HCT116 (cell line): ENCODE measurements at regions not wholly inside any gene's neighbourhood (a gene's known extent, or its start where the extent isn't known, plus 50 kb on each side); places are given as distances from the start of the nearest gene placed in this dataset.

Experiments used
- ATAC-seq: fragments of 200-7000 bp; cut with Tn5 transposase; 2 replicates; pipeline ENCODE4 v1.9.1; 2020; ENCODE audit warnings: mild to moderate bottlenecking, moderate library complexity
- BruUV-seq: library from RNA; stranded (reverse); fragments of 400-500 nt; replicated peaks from 2 replicates; lab custom pipeline; 2021; lab: Mats Ljungman, UMichigan
- CTCF ChIA-PET: fragments of 300-600 bp; sonication (Branson Sonifier 250); formaldehyde crosslinking; loops from one replicate; lab custom pipeline; 2021; ENCODE audit warnings: antibody characterized with exemption; lab: Charles Lee
- POLR2A ChIA-PET: fragments of 300-600, 350-600 bp; sonication (Branson Sonifier 250); formaldehyde crosslinking; loops from one replicate; lab custom pipeline; 2021; ENCODE audit warnings: antibody characterized with exemption; lab: Charles Lee
- RAD21 ChIA-PET, 2 experiments: fragments of 300-600 bp; sonication (Branson Sonifier 250); formaldehyde crosslinking; loops; one replicate each; lab custom pipeline; 2023; ENCODE audit warnings: low total read pairs in 2 of 2; ENCODE audit not compliant: uncharacterized antibody in 2 of 2, unreplicated experiment in 2 of 2, low non-redundant PET in 1 of 2; lab: Charles Lee
- DNase-seq: peaks from one replicate; pipeline ENCODE4 v3.0.0-alpha.2; 2010; ENCODE audit warnings: low read depth, low spot score
- H2AFZ ChIP-seq: fragments of 200-600 bp; shearing (Covaris generic), sonication (generic); 2 replicates; pipeline ENCODE4 v1.6.1; 2017; ENCODE audit warnings: low read depth, mixed run types, mixed read lengths, antibody characterized with exemption, low read length; ENCODE audit not compliant: poor library complexity, severe bottlenecking
- H3K27ac ChIP-seq: 2 replicates; pipeline ENCODE4 v1.5.1; 2012; ENCODE audit warnings: low read depth, low read length
- H3K27me3 ChIP-seq: fragments of 200-600 bp; sonication (generic); 2 replicates; pipeline ENCODE4 v1.6.1; 2016; ENCODE audit warnings: mixed run types, low read length, mixed read lengths; ENCODE audit not compliant: insufficient read depth
- H3K36me3 ChIP-seq, 2 experiments: fragments of 200-500 bp in 1 of 2; fragments of 200-600 bp in 1 of 2; sonication (Bioruptor generic) in 1 of 2; sonication (generic) in 1 of 2; 2 replicates each; pipeline versions ENCODE4 v1.5.1 to v1.6.1; 2014 to 2016; ENCODE audit warnings: low read length in 2 of 2, inconsistent platforms in 1 of 2, mixed read lengths in 1 of 2, mixed run types in 1 of 2; ENCODE audit not compliant: insufficient read depth in 2 of 2, control insufficient read depth in 1 of 2
- H3K4me1 ChIP-seq, 2 experiments: fragments of 200-600 bp in 1 of 2; sonication (generic) in 1 of 2; 2 replicates each; pipeline versions ENCODE4 v1.5.1 to v1.6.1; 2012 to 2017; ENCODE audit warnings: low read length in 2 of 2, inconsistent platforms in 1 of 2, mild to moderate bottlenecking in 1 of 2, mixed read lengths in 1 of 2, mixed run types in 1 of 2, moderate library complexity in 1 of 2; ENCODE audit not compliant: insufficient read depth in 2 of 2, control insufficient read depth in 1 of 2
- H3K4me2 ChIP-seq: fragments of 200-600 bp; sonication (generic); 2 replicates; pipeline ENCODE4 v1.6.1; 2017; ENCODE audit warnings: mixed run types, low read length, mixed read lengths
- H3K4me3 ChIP-seq, 2 experiments: fragments of 200-600 bp in 1 of 2; sonication (generic) in 1 of 2; replicated peaks in 1 of 2; 2 replicates each; pipeline ENCODE4 v1.5.1; 2011 to 2016; ENCODE audit warnings: low read length in 2 of 2, control low read depth in 1 of 2, low read depth in 1 of 2, mild to moderate bottlenecking in 1 of 2, mixed read lengths in 1 of 2, mixed run types in 1 of 2
- H3K79me2 ChIP-seq: fragments of 200-600 bp; sonication (generic); 2 replicates; pipeline ENCODE4 v1.6.1; 2017; ENCODE audit warnings: mild to moderate bottlenecking, mixed run types, low read length, moderate library complexity, mixed read lengths; ENCODE audit not compliant: insufficient read depth
- H3K9ac ChIP-seq: fragments of 200-600 bp; sonication (generic); 2 replicates; pipeline ENCODE4 v1.6.1; 2016; ENCODE audit warnings: low read length, mixed read lengths
- H3K9me2 ChIP-seq: fragments of 200-600 bp; sonication (generic), shearing (Covaris generic); 2 replicates; pipeline ENCODE4 v1.6.1; 2017; ENCODE audit warnings: mixed run types, mild to moderate bottlenecking, moderate library complexity; ENCODE audit not compliant: insufficient read depth
- H3K9me3 ChIP-seq, 2 experiments: fragments of 200-500 bp in 1 of 2; fragments of 200-600 bp in 1 of 2; sonication (Bioruptor generic) in 1 of 2; sonication (generic) in 1 of 2; 2 replicates each; pipeline ENCODE4 v1.6.1; 2014 to 2017; ENCODE audit warnings: low read length in 2 of 2, mixed read lengths in 2 of 2, inconsistent platforms in 1 of 2, low read depth in 1 of 2, mild to moderate bottlenecking in 1 of 2, mixed run types in 1 of 2, moderate library complexity in 1 of 2; ENCODE audit not compliant: control insufficient read depth in 1 of 2, insufficient read depth in 1 of 2
- H4K20me1 ChIP-seq: fragments of 200-600 bp; sonication (generic), shearing (Covaris generic); 2 replicates; pipeline ENCODE4 v1.6.1; 2017; ENCODE audit warnings: mixed run types, mild to moderate bottlenecking, moderate library complexity; ENCODE audit not compliant: insufficient read depth
- CBX3 ChIP-seq: IDR thresholded peaks from 2 replicates; pipeline ENCODE4 v1.6.1; 2012; ENCODE audit warnings: low read depth
- CEBPB ChIP-seq: IDR thresholded peaks from 2 replicates; pipeline ENCODE4 v1.6.1; 2012; ENCODE audit warnings: low read depth
- CTCF ChIP-seq, 3 experiments: fragments of 200-600 bp in 1 of 3; sonication (generic) in 1 of 3; IDR thresholded peaks in 2 of 3; conservative IDR thresholded peaks in 1 of 3; 2 replicates each; pipeline ENCODE4 v1.5.1; 2012 to 2017; ENCODE audit warnings: low read depth in 2 of 3, low read length in 2 of 3, antibody characterized with exemption in 1 of 3, borderline replicate concordance in 1 of 3, control low read depth in 1 of 3, mild to moderate bottlenecking in 1 of 3, mixed read lengths in 1 of 3, mixed run types in 1 of 3, moderate library complexity in 1 of 3; ENCODE audit not compliant: insufficient read depth in 1 of 3
- RAD21 ChIP-seq: IDR thresholded peaks from 2 replicates; pipeline ENCODE4 v1.6.1; 2012; ENCODE audit warnings: low read depth, mild to moderate bottlenecking
- REST ChIP-seq: IDR thresholded peaks from 2 replicates; pipeline ENCODE4 v1.6.1; 2012; ENCODE audit warnings: low read depth
- SIN3A ChIP-seq: IDR thresholded peaks from 2 replicates; pipeline ENCODE4 v1.6.1; 2012; ENCODE audit warnings: low read depth
- TCF7L2 ChIP-seq: IDR thresholded peaks from 2 replicates; pipeline ENCODE4 v1.7.0; 2011; ENCODE audit warnings: borderline replicate concordance, inconsistent platforms; ENCODE audit not compliant: insufficient read depth, insufficient read length; ENCODE audit errors: extremely low read depth
- YY1 ChIP-seq: IDR thresholded peaks from 2 replicates; pipeline ENCODE4 v1.6.1; 2011; ENCODE audit warnings: low read length, low read depth, moderate library complexity, mild to moderate bottlenecking; ENCODE audit not compliant: insufficient replicate concordance; ENCODE audit errors: extremely low read depth
- ZBTB33 ChIP-seq: IDR thresholded peaks from 2 replicates; pipeline ENCODE4 v1.6.1; 2011; ENCODE audit warnings: mild to moderate bottlenecking, low read length, moderate library complexity; ENCODE audit not compliant: insufficient replicate concordance; ENCODE audit errors: extremely low read depth
- intact Hi-C: fragments of 100-400 bp; cut with micrococcal nuclease; formaldehyde crosslinking; loops from 2 replicates; pipeline ENCODE4 v1.10.0; 2022

GRCh38 chr14:105878554-105878953, 352.2 kb downstream of the TMEM121 start:
- H3K9ac ChIP-seq, result no peak overlapping the region
- intact Hi-C loops, result no loop called here
- no peaks in the 10 kb centered on the region for H3K36me3 ChIP-seq
- no peaks in the 10 kb centered on the region for H3K9me2 ChIP-seq
- H4K20me1 ChIP-seq, result no peaks in the 10 kb centered on the region
- H3K4me3 ChIP-seq, result no peak overlapping the region
- H3K79me2 ChIP-seq, result no peaks in the 10 kb centered on the region
- DNase-seq, result no peak
- no TSS peak for BruUV-seq
- H2AFZ ChIP-seq, result no peak overlapping the region
- TF ChIP-seq CTCF (IDR thresholded peaks at IDR 0.05 in 2 of 3, conservative IDR thresholded peaks at IDR 0.05 in 1 of 3; ENCODE audit: borderline replicate concordance in 1 of 3, insufficient read depth in 1 of 3, low read depth in 2 of 3, low read length in 2 of 3) (no peak), SIN3A (no peak), ZBTB33 (no peak), CEBPB (no peak), YY1 (no peak), RAD21 (no peak), CBX3 (no peak), TCF7L2 (no peak), REST (no peak)
- TF ChIP-seq, all 23 proteins: peak for 0
- RAD21 ChIA-PET, result no interaction called here
- H3K9me3 ChIP-seq, result no peaks in the 10 kb centered on the region
- H3K4me2 ChIP-seq, result no peak overlapping the region
- CTCF ChIA-PET, result no interaction called here
- POLR2A ChIA-PET, result no interaction called here
- no peak for ATAC-seq
- H3K27me3 ChIP-seq, result peaks cover 56% of the 10 kb centered on the region
- no peaks in the 10 kb centered on the region for H3K4me1 ChIP-seq
- H3K27ac ChIP-seq, result no peak overlapping the region
